ENCODE measurements at regions not wholly inside any gene's neighbourhood (a gene's known extent, or its start where the extent isn't known, plus 50 kb on each side); places are given as distances from the start of the nearest gene placed in this dataset.

- Histone ChIP-seq H4K5ac (ENCODE audit: insufficient read length, low read depth, low read length) (no peak overlapping the region), H3K27ac (ENCODE audit: low read depth, low read length) (no peak overlapping the region), H2BK12ac (ENCODE audit: low read depth, low read length) (0 out of 2 replicates have a peak overlapping the region, but pooled peaks have one; percentile 50), H3K23me2 (ENCODE audit: low read depth, low read length) (no peaks in the 10 kb centered on the region), H3K18ac (ENCODE audit: extremely low read depth, low read length) (no peak overlapping the region), H3K27me3 (replicated peaks in 1 of 4; ENCODE audit: control insufficient read depth in 3 of 4, extremely low read depth in 1 of 4, insufficient read depth in 3 of 4, low read length in 3 of 4) (no peaks in the 10 kb centered on the region), H3K9me3 (ENCODE audit: insufficient read depth in 2 of 2, low read depth in 1 of 2, low read length in 1 of 2) (no peaks in the 10 kb centered on the region), H3K23ac (ENCODE audit: insufficient read length) (no peak overlapping the region), H3K4ac (replicated peaks; ENCODE audit: insufficient read length, low read depth, low read length) (no peak overlapping the region), H4K8ac (ENCODE audit: extremely low read depth, insufficient read depth, low read length) (no peak overlapping the region), H2BK20ac (ENCODE audit: low read length) (no peak overlapping the region; the same call in 1 of the 2 replicates), H3K9ac (replicated peaks in 1 of 4; ENCODE audit: extremely low read depth in 1 of 4, low read depth in 3 of 4, low read length in 3 of 4) (no peak overlapping the region), H2BK5ac (ENCODE audit: low read depth, low read length) (peak overlapping the region; percentile 44; the same call in 1 of the 2 replicates), H3K79me1 (ENCODE audit: low read depth, low read length) (no peaks in the 10 kb centered on the region), H3K4me1 (replicated peaks in 1 of 4; ENCODE audit: control insufficient read depth in 3 of 4, insufficient read depth in 4 of 4, low read length in 3 of 4) (no peaks in the 10 kb centered on the region; a peak in 1 of 7 replicates), H4K91ac (replicated peaks; ENCODE audit: insufficient read length, low read length) (no peak overlapping the region), H3K4me3 (ENCODE audit: extremely low read depth in 1 of 4, insufficient read depth in 2 of 4, low read depth in 3 of 4, low read length in 4 of 4) (no peak overlapping the region), H2AFZ (ENCODE audit: low read length) (no peak overlapping the region; the same call in 1 of the 2 replicates), H3K56ac (replicated peaks; ENCODE audit: insufficient read length, low read depth, low read length) (no peak overlapping the region), H2BK120ac (replicated peaks; ENCODE audit: low read depth, low read length) (no peak overlapping the region), H4K20me1 (replicated peaks in 1 of 2; ENCODE audit: control insufficient read depth in 1 of 2, insufficient read depth in 2 of 2, low read length in 2 of 2) (no peaks in the 10 kb centered on the region), H3K4me2 (ENCODE audit: insufficient read depth in 1 of 2, low read depth in 2 of 2, low read length in 2 of 2) (no peak overlapping the region), H2AK5ac (ENCODE audit: low read depth, low read length) (0 out of 2 replicates have a peak overlapping the region, but pooled peaks have one; percentile 41), H3K36me3 (ENCODE audit: control insufficient read depth in 2 of 4, insufficient read depth in 4 of 4, low read length in 3 of 4) (no peaks in the 10 kb centered on the region), H3K14ac (ENCODE audit: insufficient read length) (no peak overlapping the region), H2BK15ac (ENCODE audit: low read length) (no peak overlapping the region), H3K79me2 (ENCODE audit: control insufficient read depth in 1 of 2, insufficient read depth in 2 of 2, low read length in 2 of 2) (no peaks in the 10 kb centered on the region)
- POLR2A ChIA-PET (ENCODE audit: partially characterized antibody): no interaction called here
- FAIRE-seq (no peak), DNase-seq (ENCODE audit: low read depth in 1 of 2, low spot score in 2 of 2) (peak in 1 of 2 experiments; percentile 35)
- TF ChIP-seq RNF2 (IDR thresholded peaks at IDR 0.05; ENCODE audit: borderline replicate concordance, low read depth, low read length, missing control alignments, poor library complexity, severe bottlenecking): no peak
- peak; percentile 20 to 36; a peak in 3 of 4 replicates for TF ChIP-seq RAD21 (IDR thresholded peaks at IDR 0.05 in 1 of 2, conservative IDR thresholded peaks at IDR 0.05 in 1 of 2; ENCODE audit: low read depth in 2 of 2, low read length in 2 of 2)
- no peak for TF ChIP-seq KDM5A (IDR thresholded peaks at IDR 0.05; ENCODE audit: low read length)
- 89 to 100% methylated on average over 1 to 18 of the region's 18 CpGs for WGBS, 2 experiments (ENCODE audit: extremely low coverage in 1 of 2, insufficient coverage in 1 of 2, insufficient read length in 1 of 2, insufficient replicate concordance in 2 of 2, low coverage in 1 of 2, low lambda C conversion rate in 2 of 2, missing lambda C conversion rate in 1 of 2)
- CTCF ChIA-PET (ENCODE audit: partially characterized antibody): interaction anchor here (0.6 kb wide), 1 partner anchor 44 kb away, joined by 3 read pairs; no protein-coding TSS in a partner anchor
Observed at GRCh38 chr2:2586068-2586776, 255.1 kb upstream of the MYT1L start.

Measured in H1 (cell line).